ENCODE measurements at regions not wholly inside any gene's neighbourhood (a gene's known extent, or its start where the extent isn't known, plus 50 kb on each side); places are given as distances from the start of the nearest gene placed in this dataset.
A peak's percentile ranks its signal among the peaks of the same experiment; 100 is the strongest.

DNA sequence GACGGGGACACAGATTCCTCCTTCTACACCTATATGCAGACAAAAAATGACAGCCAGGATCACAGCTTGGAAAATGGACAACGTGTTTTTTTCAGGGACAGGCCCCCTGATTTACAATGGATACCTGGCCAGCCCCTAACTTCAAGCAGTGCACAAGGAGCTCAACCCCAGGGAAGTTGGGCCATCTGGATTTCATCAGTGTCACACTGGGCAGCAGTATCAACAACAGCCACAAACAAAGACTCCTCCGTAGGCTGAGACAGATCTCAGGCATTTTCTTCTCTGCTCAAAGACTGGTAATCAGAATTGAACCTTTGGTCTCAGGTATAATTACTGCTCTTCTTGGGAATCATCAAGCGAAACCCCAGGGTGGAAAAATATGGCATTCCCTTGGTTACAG lies 374.0 kb downstream of the ZNF608 start:
- H3K27ac ChIP-seq (ENCODE audit: insufficient read depth, low read length), result no peak overlapping the region
- no peaks in the 10 kb centered on the region for H3K4me1 ChIP-seq (ENCODE audit: control insufficient read depth, extremely low read depth, insufficient read depth, low read length)

DNA sequence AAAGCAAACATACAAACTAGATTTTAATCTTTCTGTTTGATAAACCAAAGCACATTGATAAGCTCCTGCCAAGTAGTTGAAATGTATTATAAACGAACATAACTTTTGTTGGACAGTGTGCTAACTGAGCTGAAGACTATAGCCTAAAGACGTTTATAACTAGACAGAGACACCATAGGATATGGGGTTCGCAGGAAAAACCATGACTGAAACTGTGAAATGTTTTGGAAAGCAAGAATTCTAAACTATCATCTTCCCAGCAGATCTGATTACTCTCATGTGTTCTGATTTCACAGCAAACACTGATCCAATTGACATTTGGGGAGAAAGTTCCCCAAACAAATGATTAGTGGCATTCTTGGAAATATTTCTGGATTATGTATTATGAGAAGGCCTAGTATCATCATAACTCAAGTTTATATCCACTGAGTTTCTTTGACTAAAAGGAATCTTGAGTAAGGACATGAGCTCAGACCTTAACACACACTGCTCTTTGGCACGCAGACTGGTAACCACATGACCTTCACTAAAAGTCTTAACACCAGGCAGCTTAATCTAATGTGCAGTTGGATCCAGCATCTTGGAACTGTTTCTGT lies 375.2 kb downstream of the ZNF608 start:
- Histone ChIP-seq H3K27ac (ENCODE audit: insufficient read depth, low read length) (no peak overlapping the region), H3K4me2 (ENCODE audit: extremely low read depth, insufficient read depth, low read length) (no peak overlapping the region), H4K20me1 (ENCODE audit: control insufficient read depth, extremely low read depth, insufficient read depth, low read length) (no peaks in the 10 kb centered on the region), H2AFZ (ENCODE audit: low read length) (no peak overlapping the region), H3K4me1 (ENCODE audit: control insufficient read depth, extremely low read depth, insufficient read depth, low read length) (no peaks in the 10 kb centered on the region), H3K79me2 (ENCODE audit: control insufficient read depth, insufficient read depth, low read length) (no peaks in the 10 kb centered on the region), H3K9me3 (ENCODE audit: control insufficient read depth, insufficient read depth, low read depth, low read length) (no peaks in the 10 kb centered on the region), H3K4me3 (replicated peaks in 1 of 4; ENCODE audit: control extremely low read depth in 1 of 4, insufficient read depth in 1 of 4, low read depth in 3 of 4, low read length in 4 of 4) (no peak overlapping the region), H3K27me3 (ENCODE audit: control insufficient read depth, insufficient read depth, low read length) (no peaks in the 10 kb centered on the region), H3K36me3 (ENCODE audit: control insufficient read depth, insufficient read depth, low read length) (no peaks in the 10 kb centered on the region), H3K9ac (ENCODE audit: insufficient read depth, low read length) (no peak overlapping the region)
- peak in 1 of 2 donors; percentile 69 for DNase-seq (ENCODE audit: low read depth in 2 of 2)
- TF ChIP-seq EZH2 (IDR thresholded peaks at IDR 0.05; ENCODE audit: low read length, missing control alignments), result no peak
- TF ChIP-seq, protein P1, sequence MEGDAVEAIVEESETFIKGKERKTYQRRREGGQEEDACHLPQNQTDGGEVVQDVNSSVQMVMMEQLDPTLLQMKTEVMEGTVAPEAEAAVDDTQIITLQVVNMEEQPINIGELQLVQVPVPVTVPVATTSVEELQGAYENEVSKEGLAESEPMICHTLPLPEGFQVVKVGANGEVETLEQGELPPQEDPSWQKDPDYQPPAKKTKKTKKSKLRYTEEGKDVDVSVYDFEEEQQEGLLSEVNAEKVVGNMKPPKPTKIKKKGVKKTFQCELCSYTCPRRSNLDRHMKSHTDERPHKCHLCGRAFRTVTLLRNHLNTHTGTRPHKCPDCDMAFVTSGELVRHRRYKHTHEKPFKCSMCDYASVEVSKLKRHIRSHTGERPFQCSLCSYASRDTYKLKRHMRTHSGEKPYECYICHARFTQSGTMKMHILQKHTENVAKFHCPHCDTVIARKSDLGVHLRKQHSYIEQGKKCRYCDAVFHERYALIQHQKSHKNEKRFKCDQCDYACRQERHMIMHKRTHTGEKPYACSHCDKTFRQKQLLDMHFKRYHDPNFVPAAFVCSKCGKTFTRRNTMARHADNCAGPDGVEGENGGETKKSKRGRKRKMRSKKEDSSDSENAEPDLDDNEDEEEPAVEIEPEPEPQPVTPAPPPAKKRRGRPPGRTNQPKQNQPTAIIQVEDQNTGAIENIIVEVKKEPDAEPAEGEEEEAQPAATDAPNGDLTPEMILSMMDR (conservative IDR thresholded peaks at IDR 0.05 in 1 of 2, IDR thresholded peaks at IDR 0.05 in 1 of 2; ENCODE audit: low read depth in 1 of 2, low read length in 2 of 2), result no peak

More for the DNA sequence above, 374.0 kb downstream of the ZNF608 start:
- Histone ChIP-seq H3K79me2 (ENCODE audit: control insufficient read depth, insufficient read depth, low read length) (no peaks in the 10 kb centered on the region), H4K20me1 (ENCODE audit: control insufficient read depth, extremely low read depth, insufficient read depth, low read length) (no peaks in the 10 kb centered on the region), H2AFZ (ENCODE audit: low read length) (no peak overlapping the region), H3K9ac (ENCODE audit: insufficient read depth, low read length) (no peak overlapping the region), H3K27me3 (ENCODE audit: control insufficient read depth, insufficient read depth, low read length) (no peaks in the 10 kb centered on the region), H3K9me3 (ENCODE audit: control insufficient read depth, insufficient read depth, low read depth, low read length) (no peaks in the 10 kb centered on the region), H3K4me3 (replicated peaks in 1 of 4; ENCODE audit: control extremely low read depth in 1 of 4, insufficient read depth in 1 of 4, low read depth in 3 of 4, low read length in 4 of 4) (no peak overlapping the region), H3K4me2 (ENCODE audit: extremely low read depth, insufficient read depth, low read length) (no peak overlapping the region), H3K36me3 (ENCODE audit: control insufficient read depth, insufficient read depth, low read length) (no peaks in the 10 kb centered on the region)
- no peak for DNase-seq (ENCODE audit: low read depth in 2 of 2)
- TF ChIP-seq EZH2 (IDR thresholded peaks at IDR 0.05; ENCODE audit: low read length, missing control alignments), result no peak
- TF ChIP-seq, protein P1 (conservative IDR thresholded peaks at IDR 0.05 in 1 of 2, IDR thresholded peaks at IDR 0.05 in 1 of 2; ENCODE audit: low read depth in 1 of 2, low read length in 2 of 2), result no peak

DNA sequence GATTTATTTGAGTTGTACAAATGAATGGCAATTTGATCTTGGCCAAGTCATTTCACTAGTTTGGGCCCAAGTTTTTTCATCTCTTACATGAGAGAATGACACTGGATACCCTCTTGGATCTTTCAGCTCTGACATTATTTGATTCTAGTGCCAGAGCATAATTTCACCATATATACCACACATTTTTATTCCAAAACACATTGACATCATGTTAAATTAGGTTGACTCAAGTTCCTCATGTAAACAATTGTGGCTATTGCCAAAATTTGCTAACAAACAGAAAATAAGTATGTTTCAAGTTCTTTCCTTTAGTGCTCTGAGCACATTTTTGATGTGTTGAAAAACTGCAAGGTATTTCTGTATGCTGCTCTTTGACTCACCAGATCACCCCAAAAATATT lies 375.8 kb downstream of the ZNF608 start:
- Histone ChIP-seq H3K27ac (ENCODE audit: insufficient read depth, low read length) (no peak overlapping the region), H3K79me2 (ENCODE audit: control insufficient read depth, insufficient read depth, low read length) (no peaks in the 10 kb centered on the region), H3K9me3 (ENCODE audit: control insufficient read depth, insufficient read depth, low read depth, low read length) (no peaks in the 10 kb centered on the region), H3K36me3 (ENCODE audit: control insufficient read depth, insufficient read depth, low read length) (no peaks in the 10 kb centered on the region), H3K4me2 (ENCODE audit: extremely low read depth, insufficient read depth, low read length) (no peak overlapping the region), H3K27me3 (ENCODE audit: control insufficient read depth, insufficient read depth, low read length) (no peaks in the 10 kb centered on the region), H3K4me3 (replicated peaks in 1 of 4; ENCODE audit: control extremely low read depth in 1 of 4, insufficient read depth in 1 of 4, low read depth in 3 of 4, low read length in 4 of 4) (no peak overlapping the region), H4K20me1 (ENCODE audit: control insufficient read depth, extremely low read depth, insufficient read depth, low read length) (no peaks in the 10 kb centered on the region), H3K4me1 (ENCODE audit: control insufficient read depth, extremely low read depth, insufficient read depth, low read length) (no peaks in the 10 kb centered on the region), H2AFZ (ENCODE audit: low read length) (no peak overlapping the region), H3K9ac (ENCODE audit: insufficient read depth, low read length) (no peak overlapping the region)
- no peak for TF ChIP-seq EZH2 (IDR thresholded peaks at IDR 0.05; ENCODE audit: low read length, missing control alignments)
- TF ChIP-seq, protein P1 (conservative IDR thresholded peaks at IDR 0.05 in 1 of 2, IDR thresholded peaks at IDR 0.05 in 1 of 2; ENCODE audit: low read depth in 1 of 2, low read length in 2 of 2), result no peak
- DNase-seq (ENCODE audit: low read depth in 2 of 2), result peak in 1 of 2 donors; percentile 54

Measured in fibroblast of lung (primary cell).